Prostate gland (tissue), 2 donors: ENCODE measurements at regions not wholly inside any gene's neighbourhood (a gene's known extent, or its start where the extent isn't known, plus 50 kb on each side); places are given as distances from the start of the nearest gene placed in this dataset.

Experiments
- CTCF ChIP-seq, 4 experiments: fragments of 200-600 bp in 2 of 4; fragments of 450-650 bp in 2 of 4; sonication (generic) in 2 of 4; IDR thresholded peaks; 1 replicate in 3 of 4; 2 replicates in 1 of 4; pipeline ENCODE4 v1.5.1; 2016 to 2019; ENCODE audit warnings: antibody characterized with exemption in 4 of 4, mild to moderate bottlenecking in 2 of 4, moderate library complexity in 2 of 4
- POLR2A ChIP-seq: fragments of 450-650 bp; IDR thresholded peaks from one replicate; pipeline ENCODE4 v1.6.1; 2016; ENCODE audit warnings: antibody characterized with exemption, mild to moderate bottlenecking
- POLR2AphosphoS5 ChIP-seq: sonication (generic); formaldehyde crosslinking; IDR thresholded peaks from one replicate; pipeline ENCODE4 v1.6.1; 2017; ENCODE audit warnings: antibody characterized with exemption

GRCh38 chr5:62717301-62717933 lies 138.8 kb downstream of the LRRC70 start:
- no peak for TF ChIP-seq CTCF (IDR thresholded peaks at IDR 0.05)
- TF ChIP-seq POLR2A: no peak
- no peak for TF ChIP-seq POLR2AphosphoS5
